Esophagus muscularis mucosa (tissue), 4 donors: ENCODE measurements at regions not wholly inside any gene's neighbourhood (a gene's known extent, or its start where the extent isn't known, plus 50 kb on each side); places are given as distances from the start of the nearest gene placed in this dataset.
A peak's percentile ranks its signal among the peaks of the same experiment; 100 is the strongest.

Experiments used
- DNase-seq: peaks from one replicate; pipeline ENCODE4 v3.0.0-alpha.2; 2017; ENCODE audit errors: extremely low spot score
- H3K27ac ChIP-seq, 4 donors: fragments of 200-600 bp; sonication (generic); replicated peaks in 1 of 4; 1 replicate in 3 of 4; 2 replicates in 1 of 4; pipeline ENCODE4 v1.5.1; 2016 to 2019; ENCODE audit warnings: mild to moderate bottlenecking in 1 of 4
- H3K27me3 ChIP-seq, 4 donors: fragments of 200-600 bp; sonication (generic); one replicate each; pipeline versions ENCODE4 v1.5.1 to v1.6.0; 2016 to 2019
- H3K36me3 ChIP-seq, 4 donors: fragments of 200-600 bp; sonication (generic); one replicate each; pipeline ENCODE4 v1.5.1; 2016 to 2019
- H3K4me1 ChIP-seq, 4 donors: fragments of 200-600 bp; sonication (generic); one replicate each; pipeline ENCODE4 v1.5.1; 2016 to 2019
- H3K4me3 ChIP-seq, 4 donors: fragments of 200-600 bp; sonication (generic); 1 replicate in 2 of 4; 2 replicates in 2 of 4; pipeline ENCODE4 v1.5.1; 2016 to 2019; ENCODE audit warnings: mild to moderate bottlenecking in 4 of 4, moderate library complexity in 1 of 4
- H3K9me3 ChIP-seq, 4 donors: fragments of 200-600 bp; sonication (generic); 1 replicate in 3 of 4; 2 replicates in 1 of 4; pipeline ENCODE4 v1.5.1; 2016 to 2019
- EP300 ChIP-seq: sonication (generic); formaldehyde crosslinking; IDR thresholded peaks from one replicate; pipeline ENCODE4 v1.6.1; 2017; ENCODE audit warnings: antibody characterized with exemption
- POLR2A ChIP-seq: fragments of 450-650 bp; IDR thresholded peaks from one replicate; pipeline ENCODE4 v1.6.1; 2017; ENCODE audit warnings: antibody characterized with exemption, moderate library complexity, mild to moderate bottlenecking, low read depth
- POLR2AphosphoS5 ChIP-seq, 2 donors: sonication (generic); formaldehyde crosslinking; IDR thresholded peaks; one replicate each; pipeline ENCODE4 v1.6.1; 2017; ENCODE audit warnings: antibody characterized with exemption in 2 of 2
- WGBS: methylation state at CpG from one replicate; pipeline ENCODE4 v1.1.5; 2018; 5-methylcytosine and 5-hydroxymethylcytosine counted together
- intact Hi-C: fragments of 100-400 bp; cut with DNase I; formaldehyde crosslinking; loops from one replicate; pipeline ENCODE4 v1.15.1; 2023
- TF ChIP-seq, protein P1 (sequence below), 3 experiments: fragments of 200-600 bp in 2 of 3; fragments of 450-650 bp in 1 of 3; sonication (generic) in 2 of 3; IDR thresholded peaks; one replicate each; pipeline ENCODE4 v1.5.1; 2017 to 2019; ENCODE audit warnings: antibody characterized with exemption in 3 of 3, mild to moderate bottlenecking in 2 of 3, moderate library complexity in 1 of 3

GRCh38 chr4:151908734-151909497 is 148.1 kb upstream of the GATB start:
- TF ChIP-seq, protein P1, sequence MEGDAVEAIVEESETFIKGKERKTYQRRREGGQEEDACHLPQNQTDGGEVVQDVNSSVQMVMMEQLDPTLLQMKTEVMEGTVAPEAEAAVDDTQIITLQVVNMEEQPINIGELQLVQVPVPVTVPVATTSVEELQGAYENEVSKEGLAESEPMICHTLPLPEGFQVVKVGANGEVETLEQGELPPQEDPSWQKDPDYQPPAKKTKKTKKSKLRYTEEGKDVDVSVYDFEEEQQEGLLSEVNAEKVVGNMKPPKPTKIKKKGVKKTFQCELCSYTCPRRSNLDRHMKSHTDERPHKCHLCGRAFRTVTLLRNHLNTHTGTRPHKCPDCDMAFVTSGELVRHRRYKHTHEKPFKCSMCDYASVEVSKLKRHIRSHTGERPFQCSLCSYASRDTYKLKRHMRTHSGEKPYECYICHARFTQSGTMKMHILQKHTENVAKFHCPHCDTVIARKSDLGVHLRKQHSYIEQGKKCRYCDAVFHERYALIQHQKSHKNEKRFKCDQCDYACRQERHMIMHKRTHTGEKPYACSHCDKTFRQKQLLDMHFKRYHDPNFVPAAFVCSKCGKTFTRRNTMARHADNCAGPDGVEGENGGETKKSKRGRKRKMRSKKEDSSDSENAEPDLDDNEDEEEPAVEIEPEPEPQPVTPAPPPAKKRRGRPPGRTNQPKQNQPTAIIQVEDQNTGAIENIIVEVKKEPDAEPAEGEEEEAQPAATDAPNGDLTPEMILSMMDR (IDR thresholded peaks at IDR 0.05): no peak
- TF ChIP-seq POLR2AphosphoS5 (IDR thresholded peaks at IDR 0.05): no peak
- no peak for TF ChIP-seq POLR2A
- no peak for TF ChIP-seq EP300
- no peaks in the 10 kb centered on the region for H3K4me1 ChIP-seq
- H3K27ac ChIP-seq: no peak overlapping the region
- H3K27me3 ChIP-seq: no peaks in the 10 kb centered on the region
- H3K36me3 ChIP-seq: no peaks in the 10 kb centered on the region
- DNase-seq: peak; percentile 66
- H3K9me3 ChIP-seq: no peaks in the 10 kb centered on the region
- WGBS: 78% methylated on average over 4 of the region's 4 CpGs
- intact Hi-C loops: no loop called here
- H3K4me3 ChIP-seq: no peak overlapping the region

GRCh38 chr4:151908201-151908600 is 147.4 kb upstream of the GATB start:
- H3K27me3 ChIP-seq: no peaks in the 10 kb centered on the region
- intact Hi-C loops: no loop called here
- H3K27ac ChIP-seq: no peak overlapping the region
- TF ChIP-seq, protein P1 (IDR thresholded peaks at IDR 0.05): no peak
- TF ChIP-seq POLR2A (no peak), POLR2AphosphoS5 (IDR thresholded peaks at IDR 0.05) (no peak)
- H3K36me3 ChIP-seq: no peaks in the 10 kb centered on the region
- no peaks in the 10 kb centered on the region for H3K9me3 ChIP-seq
- peak; percentile 62 for DNase-seq
- no peaks in the 10 kb centered on the region for H3K4me1 ChIP-seq
- no peak overlapping the region for H3K4me3 ChIP-seq
- WGBS: 53% methylated on average over 3 of the region's 3 CpGs

GRCh38 chr4:151906438-151906837 is 145.6 kb upstream of the GATB start:
- Histone ChIP-seq H3K27me3 (no peaks in the 10 kb centered on the region), H3K4me3 (no peak overlapping the region), H3K36me3 (no peaks in the 10 kb centered on the region), H3K4me1 (no peaks in the 10 kb centered on the region), H3K27ac (no peak overlapping the region), H3K9me3 (peaks cover 0 to 13% (median 10%) of the 10 kb centered on the region in 4 donors)
- TF ChIP-seq, protein P1 (IDR thresholded peaks at IDR 0.05): no peak
- TF ChIP-seq POLR2A: no peak
- TF ChIP-seq POLR2AphosphoS5 (IDR thresholded peaks at IDR 0.05): no peak
- no peak for TF ChIP-seq EP300
- DNase-seq: peak; percentile 12
- intact Hi-C loops: no loop called here
- 64% methylated on average over 4 of the region's 4 CpGs for WGBS

DNA sequence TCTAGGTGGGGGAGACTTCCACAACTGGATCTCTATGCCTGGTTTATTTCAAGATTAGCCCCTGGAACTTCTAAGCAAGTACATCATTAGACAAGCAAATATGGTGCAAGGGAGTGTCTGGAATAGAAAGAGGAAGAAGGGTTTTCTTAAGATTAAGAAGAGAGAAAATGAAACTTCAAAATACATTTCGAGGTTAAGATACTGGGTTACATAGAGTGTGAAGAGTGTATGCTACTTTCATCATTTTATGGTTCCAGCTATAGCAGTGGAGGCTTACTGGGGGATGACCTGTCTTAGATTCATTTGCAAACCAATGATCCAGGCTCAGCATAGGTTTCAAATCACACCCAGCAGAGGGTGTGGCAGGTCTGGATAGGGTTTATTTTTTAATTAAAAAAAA is 144.4 kb upstream of the GATB start:
- Histone ChIP-seq H3K4me1 (no peaks in the 10 kb centered on the region), H3K27ac (no peak overlapping the region), H3K36me3 (no peaks in the 10 kb centered on the region), H3K9me3 (peaks cover 0 to 13% (median 10%) of the 10 kb centered on the region in 4 donors), H3K27me3 (no peaks in the 10 kb centered on the region), H3K4me3 (no peak overlapping the region)
- TF ChIP-seq POLR2A (no peak), EP300 (no peak), POLR2AphosphoS5 (IDR thresholded peaks at IDR 0.05) (no peak)
- TF ChIP-seq, protein P1 (IDR thresholded peaks at IDR 0.05): no peak
- 86% methylated on average over 1 of the region's 1 CpG for WGBS
- DNase-seq: no peak
- intact Hi-C loops: no loop called here

DNA sequence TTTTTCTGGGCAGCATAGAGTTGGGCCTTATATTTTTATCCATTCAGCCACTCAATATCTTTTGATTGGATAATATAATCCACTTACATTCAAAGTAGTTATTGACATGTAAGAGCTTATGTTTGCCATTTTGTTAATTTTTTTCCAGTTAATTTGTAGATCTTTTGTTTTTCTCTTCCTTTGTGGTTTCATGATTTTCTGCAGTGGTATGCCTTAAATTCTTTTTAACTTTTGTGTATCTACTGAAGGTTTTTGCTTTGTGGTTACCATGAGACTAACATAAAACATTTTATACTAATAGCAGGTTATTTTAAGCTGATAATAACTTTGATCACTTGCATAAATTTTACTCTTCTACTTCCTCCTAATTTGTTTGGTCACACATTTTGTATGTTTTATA is 140.8 kb upstream of the GATB start:
- TF ChIP-seq POLR2A: no peak
- no peak for TF ChIP-seq EP300
- TF ChIP-seq POLR2AphosphoS5 (IDR thresholded peaks at IDR 0.05): no peak
- TF ChIP-seq, protein P1 (IDR thresholded peaks at IDR 0.05): no peak
- intact Hi-C loops: no loop called here

More for the DNA sequence above, 140.8 kb upstream of the GATB start:
- H3K4me3 ChIP-seq: no peak overlapping the region
- H3K27me3 ChIP-seq: no peaks in the 10 kb centered on the region
- H3K36me3 ChIP-seq: no peaks in the 10 kb centered on the region
- H3K4me1 ChIP-seq: no peaks in the 10 kb centered on the region
- no peak for DNase-seq
- no peak overlapping the region for H3K27ac ChIP-seq
- H3K9me3 ChIP-seq: peaks cover 0 to 13% (median 10%) of the 10 kb centered on the region in 4 donors
